ENCODE measurements at regions not wholly inside any gene's neighbourhood (a gene's known extent, or its start where the extent isn't known, plus 50 kb on each side); places are given as distances from the start of the nearest gene placed in this dataset.

- intact Hi-C loops (cut with DNase I; ENCODE audit: low total_unique reads) = no loop called here
Observed at GRCh38 chr9:79240774-79241173, 331.0 kb upstream of the TLE4 start.

GRCh38 chr9:79242489-79242888 is 329.3 kb upstream of the TLE4 start:
- H3K9me3 ChIP-seq = no peaks in the 10 kb centered on the region
- H3K4me3 ChIP-seq = no peak overlapping the region
- no peaks in the 10 kb centered on the region for H3K4me1 ChIP-seq
- no peaks in the 10 kb centered on the region for H3K36me3 ChIP-seq
- no peaks in the 10 kb centered on the region for H3K27me3 ChIP-seq
- TF ChIP-seq CTCF (IDR thresholded peaks at IDR 0.05) = no peak
- TF ChIP-seq POLR2A (IDR thresholded peaks at IDR 0.05) = no peak
- intact Hi-C loops (cut with DNase I; ENCODE audit: low total_unique reads) = no loop called here
- no peak overlapping the region for H3K27ac ChIP-seq
- DNase-seq = no peak

More at GRCh38 chr9:79240774-79241173, 331.0 kb upstream of the TLE4 start:
- Histone ChIP-seq H3K4me3 (no peak overlapping the region), H3K27me3 (no peaks in the 10 kb centered on the region), H3K4me1 (no peaks in the 10 kb centered on the region), H3K27ac (no peak overlapping the region), H3K9me3 (no peaks in the 10 kb centered on the region), H3K36me3 (no peaks in the 10 kb centered on the region)
- DNase-seq = no peak
- no peak for TF ChIP-seq CTCF (IDR thresholded peaks at IDR 0.05)
- no peak for TF ChIP-seq POLR2A (IDR thresholded peaks at IDR 0.05)

- intact Hi-C loops (cut with DNase I; ENCODE audit: low total_unique reads) = no loop called here
- Histone ChIP-seq H3K4me3 (no peak overlapping the region), H3K9me3 (no peaks in the 10 kb centered on the region), H3K27me3 (no peaks in the 10 kb centered on the region), H3K27ac (no peak overlapping the region), H3K36me3 (no peaks in the 10 kb centered on the region), H3K4me1 (no peaks in the 10 kb centered on the region)
- DNase-seq = no peak
- TF ChIP-seq CTCF (IDR thresholded peaks at IDR 0.05) (no peak), POLR2A (IDR thresholded peaks at IDR 0.05) (no peak)
Observed at GRCh38 chr9:79246170-79246569, 325.6 kb upstream of the TLE4 start.

GRCh38 chr9:79247021-79247420 is 324.7 kb upstream of the TLE4 start:
- Histone ChIP-seq H3K36me3 (no peaks in the 10 kb centered on the region), H3K4me3 (no peak overlapping the region), H3K9me3 (no peaks in the 10 kb centered on the region), H3K27ac (no peak overlapping the region), H3K4me1 (no peaks in the 10 kb centered on the region), H3K27me3 (no peaks in the 10 kb centered on the region)
- no peak for TF ChIP-seq POLR2A (IDR thresholded peaks at IDR 0.05)
- TF ChIP-seq CTCF (IDR thresholded peaks at IDR 0.05) = no peak
- intact Hi-C loops (cut with DNase I; ENCODE audit: low total_unique reads) = no loop called here
- DNase-seq = no peak

GRCh38 chr9:79250806-79251205 is 321.0 kb upstream of the TLE4 start:
- H3K27me3 ChIP-seq = no peaks in the 10 kb centered on the region
- intact Hi-C loops (cut with DNase I; ENCODE audit: low total_unique reads) = no loop called here
- no peaks in the 10 kb centered on the region for H3K9me3 ChIP-seq
- no peak overlapping the region for H3K4me3 ChIP-seq
- no peak overlapping the region for H3K27ac ChIP-seq
- H3K36me3 ChIP-seq = no peaks in the 10 kb centered on the region
- no peak for TF ChIP-seq POLR2A (IDR thresholded peaks at IDR 0.05)
- no peak for TF ChIP-seq CTCF (IDR thresholded peaks at IDR 0.05)
- no peak for DNase-seq
- no peaks in the 10 kb centered on the region for H3K4me1 ChIP-seq

All from uterus (tissue), 3 donors.